ENCODE measurements at regions not wholly inside any gene's neighbourhood (a gene's known extent, or its start where the extent isn't known, plus 50 kb on each side); places are given as distances from the start of the nearest gene placed in this dataset.
"Not testable (repeated sequence)": the region's sequence is repeated elsewhere in the genome, so short reads cannot be mapped to it uniquely, and the experiment has no call there.

- DNase-seq (ENCODE audit: low read depth) = no peak
Observed at GRCh38 chr6:66605011-66605410, 898.0 kb upstream of the EYS start.

- DNase-seq (ENCODE audit: low read depth) = no peak
Observed at GRCh38 chr6:66599541-66599940, 892.5 kb upstream of the EYS start.

- DNase-seq (ENCODE audit: low read depth) = no peak
Observed at GRCh38 chr6:66578362-66578761, 871.3 kb upstream of the EYS start.

DNA sequence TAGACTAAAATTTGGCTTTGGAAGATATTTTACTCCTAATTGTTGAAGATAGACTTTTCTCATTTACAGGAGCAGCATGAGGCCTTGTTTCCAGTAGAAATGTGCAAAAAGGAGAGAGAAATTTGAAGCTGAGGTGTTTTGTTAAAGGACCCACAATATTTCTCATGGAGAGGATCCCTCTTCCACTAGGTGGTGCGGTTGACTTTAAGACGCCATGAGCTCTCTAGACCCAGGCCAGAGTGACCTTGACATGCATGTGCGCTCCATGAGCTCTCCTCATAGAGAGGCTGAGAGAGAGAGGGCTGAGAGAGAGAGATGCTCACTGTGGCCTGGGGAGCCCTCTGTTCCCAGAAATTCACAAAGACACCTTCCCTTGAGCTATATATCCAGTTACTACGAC, 861.2 kb upstream of the EYS start:
- DNase-seq (ENCODE audit: low read depth) = no peak

DNA sequence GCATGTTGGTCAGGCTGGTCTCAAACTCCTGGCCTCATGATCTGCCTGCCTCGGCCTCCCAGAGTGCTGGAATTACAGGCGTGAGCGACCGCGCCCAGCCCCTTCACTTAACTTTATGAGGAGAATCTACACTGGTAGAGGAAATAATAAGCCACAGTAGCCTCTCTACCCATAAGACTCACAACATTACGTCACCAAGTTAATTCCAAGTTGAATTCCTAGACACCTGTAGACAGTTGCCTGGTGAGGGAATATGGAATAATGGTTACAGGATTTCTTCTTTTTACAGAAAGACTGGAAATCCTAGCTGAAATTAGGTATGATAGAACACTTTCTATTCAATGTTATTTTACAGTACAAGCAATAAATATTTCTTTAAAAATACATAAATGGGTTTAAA, 854.5 kb upstream of the EYS start:
- no peak for DNase-seq (ENCODE audit: low read depth)

DNA sequence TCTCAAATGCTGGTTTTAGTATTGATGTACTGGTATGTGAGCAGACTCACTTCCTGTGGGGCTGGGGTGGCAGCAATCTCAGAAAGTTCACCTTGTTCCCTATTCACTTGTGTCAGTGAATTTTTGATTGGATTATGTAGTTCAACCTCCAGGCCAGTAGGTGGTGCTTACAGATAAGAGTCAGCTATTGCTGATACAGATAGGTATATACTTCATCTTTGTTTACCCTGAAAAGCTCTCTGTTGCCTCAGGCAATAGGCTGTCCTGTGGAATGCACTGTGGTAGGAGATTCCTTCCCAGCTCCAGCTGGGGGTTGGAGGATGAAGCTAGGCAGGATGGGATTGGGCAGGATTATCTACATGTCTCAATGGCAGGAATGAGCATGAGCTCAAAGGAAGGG, 851.2 kb upstream of the EYS start:
- DNase-seq (ENCODE audit: low read depth) = no peak

- DNase-seq (ENCODE audit: low read depth) = no peak
Observed at GRCh38 chr6:66556936-66557335, 849.9 kb upstream of the EYS start.

DNA sequence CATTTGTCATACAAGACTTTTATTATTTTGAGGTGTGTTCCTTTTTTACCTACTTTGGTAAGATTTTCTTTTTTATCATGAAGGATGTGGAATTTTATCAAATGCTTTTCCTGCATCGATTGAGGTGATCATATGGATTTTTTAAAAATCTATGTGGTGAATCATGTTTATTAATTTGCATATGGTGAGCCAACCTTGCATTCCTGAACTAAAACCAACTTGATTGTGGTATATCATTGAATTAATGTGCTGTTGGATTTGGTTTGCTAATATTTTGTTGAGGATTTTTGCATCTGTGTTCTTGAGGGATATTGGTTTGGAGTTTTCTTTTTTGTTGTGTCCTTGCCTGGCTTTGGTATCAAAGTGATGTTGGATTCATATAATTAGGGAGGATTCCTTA, 848.1 kb upstream of the EYS start:
- DNase-seq (ENCODE audit: low read depth) = no peak

GRCh38 chr6:66553441-66553840, 846.4 kb upstream of the EYS start:
- DNase-seq (ENCODE audit: low read depth) = no peak

DNA sequence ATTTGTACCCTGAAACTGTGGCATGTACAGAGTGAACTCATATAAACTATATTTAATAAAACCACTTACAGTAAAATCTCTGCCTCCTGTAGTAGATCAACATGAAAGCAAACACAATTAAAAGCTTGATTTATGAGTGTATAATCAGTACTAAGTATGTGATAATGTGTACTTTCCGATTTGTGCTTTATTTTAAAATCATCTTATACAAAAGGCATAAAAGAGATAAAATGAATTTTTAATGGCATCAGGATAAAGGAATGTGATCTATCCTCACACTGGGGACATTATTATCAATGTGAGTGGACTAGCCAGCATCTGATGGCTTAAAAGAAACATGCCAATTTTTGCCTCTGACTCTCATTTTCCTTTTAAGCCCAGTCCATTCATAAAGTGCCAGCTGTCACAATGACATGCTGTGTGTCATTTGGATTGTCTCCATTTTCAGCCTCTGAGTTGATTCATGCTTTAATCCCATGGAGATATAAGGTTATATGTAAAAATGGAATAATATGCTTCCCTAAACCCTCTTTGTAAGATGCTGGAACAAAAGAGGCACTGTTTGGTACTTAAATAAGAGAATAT, 831.6 kb upstream of the EYS start:
- no peak for DNase-seq (ENCODE audit: low read depth)

DNA sequence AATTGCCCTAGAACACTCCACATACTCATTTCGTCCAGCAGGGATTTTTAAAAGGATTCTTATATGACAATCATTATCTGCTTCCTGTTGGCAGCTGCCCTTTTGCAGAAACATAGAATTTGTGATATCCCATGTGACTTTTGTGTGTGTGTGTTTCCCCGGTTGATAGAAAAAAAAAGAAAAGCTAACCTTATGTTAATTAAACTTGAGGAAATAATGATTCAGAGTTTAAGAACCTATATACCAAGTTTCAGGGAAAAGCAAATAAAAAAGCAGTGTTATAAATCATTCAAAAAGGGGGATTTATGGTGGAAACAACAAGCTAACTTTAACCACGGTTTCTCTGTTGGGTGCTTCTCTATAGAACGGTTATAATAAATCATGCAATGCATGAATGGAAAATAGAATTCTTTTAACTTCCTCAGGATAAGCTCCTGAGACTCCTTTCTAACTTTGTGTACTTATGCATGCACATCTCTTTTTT, 826.9 kb upstream of the EYS start:
- no peak for DNase-seq (ENCODE audit: low read depth)

GRCh38 chr6:66526061-66526460, 819.0 kb upstream of the EYS start:
- no peak for DNase-seq (ENCODE audit: low read depth)

DNA sequence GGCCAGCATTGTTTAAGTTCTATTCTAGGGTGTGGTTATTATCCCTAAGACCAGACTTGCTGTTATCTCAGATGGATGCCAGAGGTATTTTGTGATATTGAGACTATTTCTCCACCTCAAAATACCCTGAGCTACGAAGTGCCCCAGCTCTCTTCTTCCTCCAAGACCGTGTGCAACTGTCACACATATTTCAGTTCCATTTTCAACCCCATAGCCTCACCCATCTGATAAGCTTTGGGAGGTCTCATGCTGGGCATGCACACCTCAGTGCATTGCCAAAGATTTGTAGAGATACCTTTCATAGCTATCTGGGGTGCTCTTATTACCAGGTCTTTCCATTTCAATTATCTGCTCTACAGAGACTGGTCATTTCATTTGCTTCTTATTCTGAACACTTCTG, 815.8 kb upstream of the EYS start:
- no peak for DNase-seq (ENCODE audit: low read depth)

- DNase-seq (ENCODE audit: low read depth) = no peak
Observed at GRCh38 chr6:66516377-66516776, 809.4 kb upstream of the EYS start.

- DNase-seq (ENCODE audit: low read depth) = no peak
Observed at GRCh38 chr6:66508433-66508832, 801.4 kb upstream of the EYS start.

GRCh38 chr6:66499851-66500250, 792.8 kb upstream of the EYS start:
- DNase-seq (ENCODE audit: low read depth) = no peak

DNA sequence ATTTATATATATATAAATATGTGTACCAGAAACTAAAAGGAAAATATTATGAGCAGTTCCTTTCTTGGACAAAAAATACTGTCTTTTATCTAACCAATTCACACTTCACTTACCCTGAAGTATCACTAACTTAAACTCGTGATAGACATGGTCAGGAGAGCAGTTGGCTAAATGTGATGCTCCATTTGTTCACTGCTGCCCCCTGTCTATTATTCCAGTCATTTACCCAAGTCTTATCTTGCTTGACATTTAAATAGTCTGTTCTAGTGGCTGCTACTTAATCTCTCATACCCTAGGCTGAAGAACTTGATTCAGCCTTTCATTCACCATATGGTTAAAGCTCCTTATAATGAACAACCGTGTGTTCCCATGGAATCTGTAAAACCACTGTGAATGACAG, 789.6 kb upstream of the EYS start:
- DNase-seq (ENCODE audit: low read depth) = no peak

DNA sequence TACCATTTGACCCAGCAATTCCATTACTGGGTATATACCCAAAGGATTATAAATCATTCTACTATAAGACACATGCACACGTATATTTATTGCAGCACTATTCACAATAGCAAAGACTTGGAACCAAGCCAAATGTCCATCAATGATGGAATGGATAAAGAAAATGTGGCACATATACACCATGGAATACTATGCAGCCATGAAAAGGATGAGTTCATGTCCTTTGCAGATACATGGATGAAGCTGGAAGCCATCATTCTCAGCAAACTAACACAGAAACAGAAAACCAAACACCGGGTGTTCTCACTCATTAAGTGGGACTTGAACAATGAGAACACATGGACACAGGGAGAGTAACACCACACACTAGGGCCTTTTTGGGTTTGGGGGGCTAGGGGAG, 787.6 kb upstream of the EYS start:
- not testable (repeated sequence) for DNase-seq (ENCODE audit: low read depth)

GRCh38 chr6:66489269-66489987, 782.4 kb upstream of the EYS start:
- no peak for DNase-seq (ENCODE audit: low read depth)

DNA sequence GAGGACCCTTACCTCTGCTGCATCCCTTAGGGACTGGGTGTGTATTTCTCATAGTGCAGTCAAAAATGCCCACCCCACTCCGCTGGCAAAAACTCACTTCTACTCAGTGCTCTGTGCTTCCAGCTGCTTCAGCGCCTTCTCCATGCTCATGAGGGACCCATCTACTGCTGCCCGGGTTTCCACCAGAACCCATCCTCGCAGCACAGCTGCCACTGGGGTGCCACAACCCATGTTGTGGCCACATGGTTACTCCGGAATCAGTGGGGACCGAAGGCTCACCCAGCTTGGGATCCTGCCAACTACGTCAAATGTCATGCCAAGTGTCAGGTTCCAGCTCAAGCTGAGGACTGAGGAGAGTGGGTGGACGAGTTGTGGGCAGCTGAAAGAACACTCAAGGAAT, 774.2 kb upstream of the EYS start:
- DNase-seq (ENCODE audit: low read depth) = no peak

DNA sequence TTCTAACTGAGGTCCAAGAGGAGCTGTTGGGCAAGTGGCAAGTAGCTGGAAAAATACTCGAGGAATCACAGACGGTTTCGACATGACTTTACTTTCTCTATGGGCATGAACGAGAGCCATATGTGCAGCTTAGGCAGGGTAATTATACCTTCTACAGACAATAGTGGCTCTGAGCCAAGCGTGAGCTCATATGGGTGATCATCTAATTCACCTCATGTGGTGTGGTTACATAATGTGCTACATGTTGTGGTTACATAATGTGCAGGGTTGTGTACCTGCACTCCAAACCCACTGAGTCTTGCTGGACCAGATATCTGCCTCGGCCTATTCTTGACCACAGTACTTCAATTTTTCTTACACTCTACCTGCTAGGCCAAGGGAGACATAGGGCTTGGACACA, 771.7 kb upstream of the EYS start:
- no peak for DNase-seq (ENCODE audit: low read depth)

DNA sequence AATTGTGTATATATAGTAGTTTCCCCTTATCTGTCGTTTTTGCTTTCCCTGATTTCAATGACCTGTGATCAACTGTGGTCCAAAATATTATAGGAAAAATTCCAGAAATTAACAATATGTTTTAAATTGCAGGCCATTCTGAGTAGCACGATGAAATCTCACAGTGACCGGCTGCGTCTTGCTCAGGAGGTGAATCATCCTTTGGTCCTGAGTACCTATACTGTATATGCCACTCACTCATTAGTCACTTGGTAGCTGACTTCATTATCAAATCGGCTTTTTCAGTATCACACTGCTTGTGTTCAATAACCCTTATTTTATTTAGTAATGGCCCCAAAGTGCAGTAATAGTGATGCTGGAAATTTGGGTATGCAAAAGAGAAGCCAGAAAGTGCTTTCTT, 728.3 kb upstream of the EYS start:
- DNase-seq (ENCODE audit: low read depth) = no peak

- DNase-seq (ENCODE audit: low read depth) = no peak
Observed at GRCh38 chr6:66429210-66429609, 722.2 kb upstream of the EYS start.

DNA sequence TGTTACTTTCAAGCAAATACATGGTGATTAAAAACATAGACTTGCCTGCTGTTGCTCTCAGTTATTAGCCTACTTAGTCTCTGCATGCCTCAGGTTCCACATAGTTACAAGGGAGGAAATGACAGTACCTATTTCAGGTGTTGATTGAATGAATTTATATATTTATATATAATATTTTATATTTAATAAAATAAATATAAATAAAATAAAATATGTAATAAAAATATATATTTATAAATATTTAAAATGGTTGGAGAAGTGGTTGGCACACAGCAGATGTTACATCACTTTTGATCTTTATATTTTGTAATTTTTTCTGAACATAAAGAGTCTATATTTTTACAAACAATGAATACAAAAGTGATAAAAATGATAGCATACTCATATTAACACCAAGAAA, 716.0 kb upstream of the EYS start:
- DNase-seq (ENCODE audit: low read depth) = no peak

Data from activated T-cell treated with anti-CD3 and anti-CD28 coated beads for 48 hours (primary cell).